H1 (cell line): ENCODE measurements at regions not wholly inside any gene's neighbourhood (a gene's known extent, or its start where the extent isn't known, plus 50 kb on each side); places are given as distances from the start of the nearest gene placed in this dataset.

Source experiments
- ATF3 ChIP-seq: IDR thresholded peaks from 2 replicates; pipeline ENCODE4 v1.6.1; 2011; ENCODE audit warnings: low read depth, mild to moderate bottlenecking, low read length; ENCODE audit not compliant: insufficient read depth
- CHD7 ChIP-seq: fragments of 300-600 bp; sonication (generic); IDR thresholded peaks from 2 replicates; pipeline ENCODE4 v1.7.1; 2012; ENCODE audit warnings: low read length, moderate library complexity, mild to moderate bottlenecking, inconsistent platforms; ENCODE audit not compliant: insufficient replicate concordance
- POU5F1 ChIP-seq: IDR thresholded peaks from 2 replicates; pipeline ENCODE4 v1.6.1; 2011; ENCODE audit warnings: low read depth, mild to moderate bottlenecking, low read length, moderate library complexity
- TCF12 ChIP-seq: IDR thresholded peaks from 2 replicates; pipeline ENCODE4 v1.6.1; 2011; ENCODE audit warnings: low read depth, mild to moderate bottlenecking, low read length

- no peak for TF ChIP-seq ATF3
- no peak for TF ChIP-seq POU5F1
- TF ChIP-seq TCF12, result no peak
- no peak for TF ChIP-seq CHD7
Measured at GRCh38 chr15:53233801-53234200, 443.7 kb upstream of the ONECUT1 start (continued).
